Skeletal muscle cell (primary cell): ENCODE measurements at regions not wholly inside any gene's neighbourhood (a gene's known extent, or its start where the extent isn't known, plus 50 kb on each side); places are given as distances from the start of the nearest gene placed in this dataset.
A peak's percentile ranks its signal among the peaks of the same experiment; 100 is the strongest.
"Not testable (repeated sequence)": the region's sequence is repeated elsewhere in the genome, so short reads cannot be mapped to it uniquely, and the experiment has no call there.

Source experiments
- DNase-seq: peaks from one replicate; pipeline ENCODE4 v3.0.0-alpha.2; 2010; ENCODE audit warnings: low read depth
- H3K4me3 ChIP-seq: 2 replicates; pipeline ENCODE4 v1.5.1; 2011; ENCODE audit warnings: low read depth, mild to moderate bottlenecking, control low read depth, low read length, moderate library complexity

DNA sequence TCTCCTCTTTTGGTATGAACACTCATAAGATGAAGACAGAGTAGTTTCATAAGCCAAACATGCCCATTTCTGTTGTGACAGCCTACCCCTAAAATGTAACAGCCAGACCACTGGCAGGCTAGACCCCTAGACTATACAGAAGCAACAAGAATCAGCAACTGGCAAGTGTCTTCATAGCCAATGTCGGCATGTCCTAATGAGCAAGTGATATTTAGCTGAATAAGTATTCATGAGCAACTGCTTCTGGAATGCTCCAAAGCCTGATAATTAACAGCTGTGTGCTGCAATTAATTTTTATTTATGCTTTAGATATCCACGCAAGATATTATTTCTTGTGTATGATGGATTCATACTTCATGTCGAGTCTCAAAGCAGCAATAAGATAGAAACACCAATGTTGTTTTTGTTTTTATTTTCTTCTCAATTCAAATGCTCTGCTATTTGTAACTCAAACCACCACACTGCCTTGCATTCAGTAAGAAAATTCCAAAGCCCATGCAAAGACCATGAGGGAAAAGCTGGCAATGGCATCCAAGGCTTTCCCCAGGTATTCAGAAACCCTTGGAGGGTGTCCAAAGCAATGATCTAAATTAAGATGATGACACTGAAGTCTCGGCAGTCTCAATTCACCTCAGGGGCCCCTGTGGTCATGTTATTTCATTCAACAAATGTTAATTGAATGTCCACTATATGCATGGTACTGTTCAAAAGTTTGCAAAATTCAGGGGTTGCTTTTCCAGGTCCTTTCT, 167.7 kb upstream of the NECTIN3 start:
- no peak for DNase-seq
- no peak overlapping the region for H3K4me3 ChIP-seq

DNA sequence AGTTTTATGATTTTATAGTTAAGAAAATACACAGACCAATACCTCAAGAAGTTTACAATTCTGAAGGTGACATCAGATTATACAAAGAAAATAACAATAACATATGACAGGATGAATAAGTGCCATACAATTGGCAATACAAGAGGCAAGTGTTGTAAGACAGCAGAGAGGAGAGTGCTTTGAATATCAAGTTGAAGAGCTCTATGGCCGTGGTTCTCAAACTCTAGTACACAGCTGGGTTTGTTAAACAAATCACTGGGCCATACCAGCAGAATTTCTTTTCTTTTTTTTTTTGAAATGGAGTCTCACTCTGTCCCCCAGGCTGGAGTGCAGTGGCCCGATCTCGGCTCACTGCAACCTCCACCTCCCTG, 167.1 kb upstream of the NECTIN3 start:
- H3K4me3 ChIP-seq, result no peak overlapping the region
- DNase-seq, result no peak

DNA sequence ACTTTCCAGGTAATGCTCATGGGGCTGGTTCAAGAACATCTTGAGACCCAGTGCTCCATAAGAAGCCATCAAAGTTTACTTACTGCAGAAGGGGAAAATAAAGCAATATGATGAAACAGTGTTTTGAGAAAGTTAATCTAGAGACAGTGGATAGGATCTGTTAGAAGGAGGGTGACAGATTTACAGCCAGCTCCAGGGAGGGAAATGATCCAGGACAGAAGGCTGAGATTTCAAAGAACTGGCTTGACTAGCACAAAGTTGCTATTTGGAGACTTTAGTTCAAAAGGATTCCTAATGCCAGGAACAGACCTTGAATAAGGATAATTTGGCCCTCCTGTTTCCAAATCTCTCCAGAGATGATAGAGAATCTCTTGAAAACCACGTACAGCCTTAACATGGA, 166.5 kb upstream of the NECTIN3 start:
- no peak for DNase-seq
- H3K4me3 ChIP-seq, result no peak overlapping the region

DNA sequence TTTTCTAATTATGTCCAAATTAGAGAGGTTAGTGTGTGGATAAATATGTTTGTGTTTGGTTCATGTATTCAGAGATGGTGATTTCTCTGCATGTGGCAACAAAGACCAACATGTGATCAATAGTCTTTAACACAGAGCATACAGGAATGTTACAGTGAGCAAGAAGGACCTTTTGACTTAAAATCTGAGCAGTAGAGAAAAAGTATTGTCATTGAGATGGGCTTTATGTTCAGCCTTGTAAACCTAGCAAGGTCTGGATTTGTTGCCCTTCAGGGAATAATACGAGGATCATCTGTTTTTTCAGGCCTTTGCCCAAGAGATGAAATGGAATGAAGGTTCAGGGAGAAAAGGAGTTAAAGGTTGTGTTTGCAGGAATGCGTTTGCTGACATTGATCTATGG, 161.8 kb upstream of the NECTIN3 start:
- DNase-seq, result no peak
- no peak overlapping the region for H3K4me3 ChIP-seq

DNA sequence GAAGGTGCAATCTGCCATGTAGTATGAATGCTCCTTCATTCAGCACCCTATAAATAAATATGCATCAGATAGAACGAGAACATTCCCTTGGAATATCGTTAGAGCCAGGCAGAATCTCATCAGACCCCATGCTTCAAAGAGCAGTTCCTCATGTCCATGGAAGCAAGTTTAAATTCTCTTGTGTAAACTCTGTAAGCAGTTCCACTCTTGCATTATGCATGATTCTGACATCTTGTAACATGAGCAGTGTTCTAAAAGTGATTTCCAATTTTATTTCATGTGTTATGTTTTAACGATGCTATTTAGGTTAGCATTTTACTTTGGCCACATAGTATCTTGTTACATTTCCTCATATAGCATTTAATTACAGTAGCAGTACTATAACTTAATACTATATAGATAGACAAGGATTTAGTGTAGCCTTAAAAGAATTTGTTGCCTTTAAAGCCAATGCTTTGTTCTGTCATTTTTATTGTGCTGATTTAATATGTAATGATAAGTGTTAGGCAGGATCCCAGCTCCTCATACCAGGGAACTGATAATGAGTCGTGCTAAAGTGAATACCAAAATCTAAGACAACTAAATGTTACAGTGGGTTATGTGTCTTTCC, 161.2 kb upstream of the NECTIN3 start:
- H3K4me3 ChIP-seq, result no peak overlapping the region
- DNase-seq, result peak; percentile 5

DNA sequence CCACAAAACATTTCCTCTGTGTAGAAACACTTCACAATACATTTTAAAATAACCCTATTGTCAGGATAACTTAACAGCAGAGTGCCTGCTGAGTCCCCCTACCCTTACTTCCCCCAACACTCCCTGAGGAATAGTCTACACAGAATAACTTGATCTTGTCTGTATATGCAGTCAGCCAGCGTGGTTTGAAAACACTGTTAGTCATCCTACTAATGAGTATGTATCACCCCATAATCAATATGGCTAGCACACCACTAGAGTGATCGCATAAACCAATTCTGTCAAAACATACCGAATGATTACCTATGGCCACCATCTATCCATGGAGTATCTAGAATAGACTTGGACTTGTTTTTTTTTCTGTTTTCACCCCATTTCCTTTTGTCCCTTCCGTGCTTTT, 152.7 kb upstream of the NECTIN3 start:
- DNase-seq, result no peak
- H3K4me3 ChIP-seq, result no peak overlapping the region

DNA sequence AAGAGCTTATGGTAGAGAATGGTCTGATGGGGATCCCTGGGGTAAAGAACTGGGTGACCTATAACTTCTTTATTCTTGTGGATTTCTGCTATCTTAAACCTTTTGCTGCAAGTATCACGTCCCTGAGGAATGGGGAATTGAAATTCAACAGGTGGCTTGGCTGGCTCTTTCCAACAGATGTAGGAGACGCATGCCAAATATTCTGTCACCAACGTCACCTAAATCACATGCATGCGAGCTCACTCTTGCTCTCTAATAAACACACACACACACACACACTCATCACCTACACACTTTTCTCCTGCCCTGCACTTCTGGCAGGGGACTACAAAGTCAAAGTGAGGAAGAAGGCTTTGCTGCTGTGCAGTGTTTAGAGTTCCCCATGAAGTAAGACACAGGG, 145.8 kb upstream of the NECTIN3 start:
- DNase-seq, result peak; percentile 2
- H3K4me3 ChIP-seq, result no peak overlapping the region

DNA sequence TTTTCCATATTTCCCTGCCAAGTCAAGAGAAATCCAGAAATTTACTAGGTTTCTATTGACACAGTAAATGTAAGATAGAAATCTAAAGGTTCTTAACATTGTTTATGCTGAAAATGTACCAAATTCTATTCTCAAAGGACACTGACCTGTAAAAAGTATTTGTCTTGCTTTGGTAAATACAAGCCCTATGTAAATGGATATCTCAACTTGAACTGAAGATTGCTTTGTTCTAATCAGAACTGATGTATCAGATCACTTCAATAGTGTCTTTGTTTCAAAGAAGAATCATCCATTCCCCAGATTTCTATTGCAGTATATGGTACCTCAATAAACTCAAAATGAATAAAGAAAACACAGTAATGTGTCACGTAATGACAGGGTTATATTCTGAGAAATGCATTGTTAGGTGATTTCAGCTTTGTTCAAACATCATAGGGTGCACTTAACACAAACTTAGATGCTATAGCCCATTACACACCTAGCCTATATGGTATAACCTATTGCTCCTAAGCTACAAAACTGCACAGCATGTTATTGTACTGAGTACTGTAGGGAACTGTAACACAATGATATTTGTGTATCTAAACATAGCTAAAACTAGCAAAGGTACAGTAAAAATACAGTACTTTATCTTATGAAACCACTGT, 143.5 kb upstream of the NECTIN3 start:
- no peak for DNase-seq
- H3K4me3 ChIP-seq, result no peak overlapping the region

DNA sequence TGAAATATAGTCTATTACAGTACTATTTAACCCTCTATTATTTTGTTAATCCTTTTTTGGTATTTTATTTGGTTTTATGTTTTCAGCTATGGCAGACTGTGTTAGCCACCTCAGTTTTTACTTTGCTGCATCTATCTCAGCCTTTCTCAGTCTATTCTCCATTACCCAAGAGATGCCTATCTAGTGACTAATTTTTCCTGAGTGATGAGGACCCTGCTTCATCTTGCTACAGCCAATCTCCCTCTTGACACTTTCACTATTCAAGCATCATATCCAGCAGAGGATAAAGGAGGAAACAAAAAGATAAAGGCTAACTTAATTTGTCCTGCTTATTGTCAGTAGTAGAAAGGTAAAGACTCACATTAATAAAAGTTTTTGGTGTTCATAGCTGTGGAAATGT, 141.8 kb upstream of the NECTIN3 start:
- DNase-seq, result no peak
- H3K4me3 ChIP-seq, result no peak overlapping the region

DNA sequence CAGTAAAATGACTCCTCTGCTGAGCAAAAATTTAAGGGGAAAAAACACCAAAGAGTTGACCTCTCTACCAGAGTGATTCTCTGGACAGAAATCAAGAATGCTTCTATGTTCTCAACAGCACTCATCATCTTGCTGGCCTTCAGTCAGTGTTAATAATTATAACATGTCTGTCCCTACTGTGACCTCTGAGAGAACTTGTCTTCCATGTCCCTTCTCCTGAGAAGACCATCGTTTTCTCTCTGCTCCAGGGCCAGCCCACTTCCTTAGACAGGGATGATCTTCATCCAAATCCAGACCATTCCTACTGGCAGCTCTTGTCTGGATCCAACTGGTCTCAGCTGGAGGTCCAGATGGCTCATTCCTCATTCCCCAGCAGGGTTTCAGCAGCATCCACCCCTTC, 139.0 kb upstream of the NECTIN3 start:
- no peak for DNase-seq
- H3K4me3 ChIP-seq, result no peak overlapping the region

DNA sequence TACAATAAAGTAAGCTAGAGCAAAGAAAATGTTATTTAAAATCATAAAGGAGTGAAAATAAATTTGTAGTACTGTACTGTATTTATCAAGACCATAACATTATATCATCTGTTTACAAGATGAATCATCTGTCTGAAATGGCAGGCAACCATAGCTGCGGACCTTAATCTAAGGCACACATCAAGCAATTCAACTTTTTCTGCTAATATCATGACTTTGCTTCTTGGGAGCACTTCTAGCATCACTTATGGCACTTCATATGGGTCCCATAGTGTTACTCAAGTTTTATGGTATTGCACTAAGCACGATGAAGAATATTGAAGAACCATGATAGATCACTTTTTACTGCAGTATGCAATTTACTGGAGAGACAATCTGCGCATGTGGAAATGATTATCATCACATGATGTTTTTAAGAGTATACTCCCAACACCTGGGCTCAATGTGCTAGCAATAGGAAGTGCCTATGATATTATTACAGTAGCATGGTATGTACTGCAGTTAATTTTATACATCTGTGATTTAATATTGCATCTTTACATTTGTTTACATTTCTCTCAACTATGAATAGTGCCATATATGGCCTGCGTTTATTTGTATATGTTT, 137.7 kb upstream of the NECTIN3 start:
- DNase-seq, result no peak
- H3K4me3 ChIP-seq, result no peak overlapping the region

DNA sequence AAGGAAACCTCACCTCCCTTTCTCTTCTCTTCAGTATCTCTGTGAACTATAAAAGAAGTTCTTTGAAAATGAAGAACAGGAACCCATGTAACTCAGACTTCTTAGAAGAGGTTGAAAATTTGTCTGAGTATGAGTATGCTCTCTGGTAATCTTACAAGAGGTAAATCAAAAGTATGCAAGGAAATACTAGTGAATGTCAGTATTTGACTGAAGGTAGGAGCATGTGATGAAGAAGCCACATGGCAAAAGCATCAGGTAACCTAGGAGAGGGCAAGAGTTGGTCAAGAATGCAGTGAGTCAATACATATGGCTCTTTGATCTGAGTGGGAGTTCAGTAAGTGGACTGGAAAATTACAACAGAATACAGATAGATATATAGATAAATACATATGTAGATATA, 133.0 kb upstream of the NECTIN3 start:
- no peak for DNase-seq
- H3K4me3 ChIP-seq, result no peak overlapping the region

DNA sequence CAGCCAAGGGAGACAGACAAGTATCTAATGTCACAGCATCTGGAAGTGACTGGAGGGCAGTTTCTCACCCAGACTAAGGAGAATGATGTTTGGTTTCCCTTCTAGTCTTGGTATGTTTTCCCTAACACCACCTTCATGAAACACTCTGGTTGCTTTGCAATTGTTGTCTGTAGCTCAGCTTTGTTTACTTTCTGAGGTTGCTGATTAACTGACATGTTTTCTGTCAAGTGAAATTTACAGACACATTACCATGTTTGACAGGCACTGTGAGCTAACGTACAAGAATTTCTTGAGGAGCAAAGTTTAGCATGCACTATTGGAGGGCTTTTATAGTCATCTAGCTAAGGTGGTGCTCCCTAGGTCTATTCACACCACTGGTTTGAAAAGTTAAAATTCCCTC, 131.6 kb upstream of the NECTIN3 start:
- no peak for DNase-seq
- H3K4me3 ChIP-seq, result no peak overlapping the region

DNA sequence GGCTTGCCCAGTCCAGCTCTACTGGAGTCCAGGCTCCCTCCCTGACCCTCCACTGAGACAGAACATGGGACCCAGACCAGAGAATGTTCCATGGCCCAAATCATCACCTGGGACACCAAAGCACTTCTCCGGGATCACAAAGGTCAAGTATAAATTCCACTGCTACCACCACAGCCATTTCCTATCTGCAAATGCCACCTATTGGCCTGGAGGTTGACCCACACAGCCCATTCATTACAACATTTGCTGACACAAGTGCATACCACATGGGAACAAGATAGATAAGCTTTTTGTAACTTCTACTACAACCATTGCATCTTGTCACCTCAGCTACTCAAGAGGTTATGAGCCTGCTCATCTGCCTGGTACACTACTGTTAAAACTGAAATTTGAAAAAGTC, 126.8 kb upstream of the NECTIN3 start:
- DNase-seq, result no peak
- no peak overlapping the region for H3K4me3 ChIP-seq

DNA sequence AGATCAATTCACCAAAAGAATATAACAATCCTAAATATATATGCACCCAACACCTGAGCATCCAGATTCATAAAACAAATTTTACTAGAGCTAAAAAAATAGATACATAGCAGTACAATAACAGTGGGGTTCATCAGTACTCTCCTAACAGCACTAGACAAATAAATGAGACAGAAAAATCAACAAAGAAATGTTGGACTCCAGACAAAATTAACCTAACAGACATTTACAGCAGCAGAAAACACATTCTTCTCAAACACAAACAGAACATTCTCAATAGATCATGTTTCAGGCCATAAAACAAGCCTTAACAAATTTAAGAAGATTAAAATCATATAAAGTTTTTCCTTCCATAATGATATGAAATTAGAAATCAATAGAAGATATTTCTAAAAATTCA, 124.8 kb upstream of the NECTIN3 start:
- H3K4me3 ChIP-seq, result no peak overlapping the region
- no peak for DNase-seq

DNA sequence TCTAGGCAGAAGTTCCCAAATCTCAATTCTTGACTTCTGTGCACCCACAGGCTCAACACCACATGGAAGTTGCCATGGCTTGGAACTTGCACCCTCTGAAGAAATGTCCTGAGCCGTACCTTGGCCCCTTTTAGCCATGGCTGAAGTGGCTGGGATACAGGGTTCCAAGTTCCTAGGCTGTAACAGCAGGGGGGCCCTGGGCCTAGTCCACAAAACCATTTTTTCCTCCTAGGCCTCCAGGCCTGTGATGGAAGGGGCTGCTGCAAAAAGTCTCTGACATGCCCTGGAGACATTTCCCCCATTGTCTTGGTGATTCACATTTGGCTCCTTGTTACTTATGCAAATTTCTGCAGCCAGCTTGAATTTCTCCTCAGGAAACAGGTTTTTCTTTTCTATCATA, 122.4 kb upstream of the NECTIN3 start:
- not testable (repeated sequence) for DNase-seq, H3K4me3 ChIP-seq

DNA sequence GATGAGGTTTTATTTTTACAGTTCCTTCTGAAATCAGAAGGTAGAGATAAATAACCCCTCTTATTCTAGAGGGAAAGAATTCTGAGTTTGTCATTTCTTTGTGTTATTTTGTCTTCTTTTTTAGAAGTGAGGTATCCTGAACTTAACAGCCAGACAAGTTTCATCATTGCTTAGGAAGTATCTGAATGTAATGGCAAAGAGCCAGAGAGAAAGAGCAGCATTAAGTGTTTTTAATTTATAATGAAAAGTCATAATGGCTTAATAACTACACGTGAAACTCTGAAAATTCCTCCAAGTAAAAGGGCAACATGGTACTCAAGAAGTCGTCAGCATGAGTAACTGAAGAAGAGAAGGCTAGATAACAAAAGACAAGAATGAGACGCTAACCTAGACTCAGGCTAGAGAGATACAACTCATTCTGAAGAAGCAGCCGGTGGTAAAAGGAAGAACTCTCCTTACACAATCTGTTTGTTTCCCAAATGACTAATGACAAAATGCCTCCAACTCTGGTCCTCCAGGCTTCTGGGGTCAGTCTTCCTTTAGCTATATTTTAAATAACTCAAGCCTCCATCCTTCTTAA, 116.2 kb upstream of the NECTIN3 start:
- DNase-seq, result no peak
- no peak overlapping the region for H3K4me3 ChIP-seq

DNA sequence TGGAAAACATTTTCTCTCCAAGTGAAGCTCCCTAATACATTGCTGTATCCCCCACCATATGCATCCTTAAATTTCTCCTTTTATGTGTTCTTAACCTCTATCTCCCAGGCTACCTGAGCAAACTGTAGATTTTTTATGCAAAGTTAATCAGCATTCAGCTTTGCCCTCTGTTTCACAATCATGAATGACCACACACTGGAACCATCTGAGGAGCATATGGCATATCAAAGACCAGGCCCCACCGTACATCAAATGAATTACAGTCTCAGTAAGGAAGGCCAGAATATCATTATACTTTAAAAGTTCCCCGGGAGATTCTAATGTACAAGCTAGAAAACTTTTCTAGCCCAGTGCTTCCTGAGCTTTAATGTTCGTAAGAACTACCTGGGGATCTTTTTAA, 115.5 kb upstream of the NECTIN3 start:
- H3K4me3 ChIP-seq, result no peak overlapping the region
- DNase-seq, result no peak

DNA sequence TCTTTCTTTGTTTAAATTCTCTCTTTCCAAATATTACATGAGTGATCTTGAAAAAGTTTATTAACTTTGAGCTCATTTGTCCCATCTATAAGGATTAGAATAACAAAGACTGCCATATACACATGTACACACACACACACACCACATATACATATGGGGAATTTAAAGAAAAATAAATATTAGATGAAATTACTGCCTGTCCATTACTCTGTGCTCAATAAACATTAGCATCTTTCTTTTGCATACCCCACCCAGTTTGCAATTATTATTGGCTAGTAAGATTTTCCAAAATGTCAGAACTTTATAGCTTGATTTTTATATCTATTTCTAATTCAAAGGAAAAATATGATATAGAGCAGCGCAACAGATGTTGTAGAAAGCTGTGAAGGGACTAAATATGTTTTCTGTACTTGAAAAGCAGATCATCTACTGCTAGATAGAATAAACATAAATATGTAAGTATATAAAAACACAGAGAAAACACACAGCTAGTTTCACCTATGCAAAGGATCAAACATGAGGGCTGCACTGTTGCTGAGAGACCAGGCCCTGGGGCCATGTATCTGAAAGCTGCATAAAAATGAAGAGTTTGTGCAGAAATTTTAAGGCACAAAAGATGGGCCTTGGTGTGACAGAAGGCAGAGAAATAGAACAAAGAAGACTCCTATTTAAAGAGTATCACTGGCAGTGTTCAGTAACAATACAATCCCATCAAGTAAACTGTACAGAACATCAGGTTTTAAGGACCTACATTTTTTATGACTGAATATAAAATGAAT, 114.2 kb upstream of the NECTIN3 start:
- no peak overlapping the region for H3K4me3 ChIP-seq
- DNase-seq, result no peak
